HEK293 (cell line): ENCODE measurements at regions not wholly inside any gene's neighbourhood (a gene's known extent, or its start where the extent isn't known, plus 50 kb on each side); places are given as distances from the start of the nearest gene placed in this dataset.

Experiments
- CTCF ChIP-seq: fragments of 450-650 bp; formaldehyde crosslinking; IDR thresholded peaks from 2 replicates; pipeline ENCODE4 v1.5.1; 2016; ENCODE audit warnings: missing biosample characterization, missing genetic modification characterization
- YY1 ChIP-seq: fragments of 450-650 bp; formaldehyde crosslinking; IDR thresholded peaks from 2 replicates; pipeline ENCODE4 v1.5.1; 2018; ENCODE audit warnings: missing biosample characterization, missing genetic modification characterization
- ZBTB21 ChIP-seq: fragments of 450-650 bp; formaldehyde crosslinking; IDR thresholded peaks from 2 replicates; pipeline ENCODE4 v1.5.1; 2017; ENCODE audit warnings: missing biosample characterization, missing genetic modification characterization
- ZIC2 ChIP-seq: fragments of 450-650 bp; formaldehyde crosslinking; IDR thresholded peaks from 2 replicates; pipeline ENCODE4 v1.5.1; 2016; ENCODE audit warnings: missing biosample characterization, missing genetic modification characterization
- ZNF24 ChIP-seq: fragments of 450-650 bp; formaldehyde crosslinking; IDR thresholded peaks from 2 replicates; pipeline ENCODE4 v1.5.1; 2016; ENCODE audit warnings: missing biosample characterization, missing genetic modification characterization
- ZNF660 ChIP-seq: fragments of 450-650 bp; IDR thresholded peaks from 2 replicates; pipeline ENCODE4 v1.5.1; 2018; ENCODE audit warnings: missing biosample characterization, mild to moderate bottlenecking, missing genetic modification characterization
- ZNF791 ChIP-seq: fragments of 450-650 bp; formaldehyde crosslinking; IDR thresholded peaks from 2 replicates; pipeline ENCODE4 v1.5.1; 2016; ENCODE audit warnings: missing biosample characterization, missing genetic modification characterization
- ZSCAN5A ChIP-seq: fragments of 450-650 bp; formaldehyde crosslinking; IDR thresholded peaks from 2 replicates; pipeline ENCODE4 v1.5.1; 2016; ENCODE audit warnings: missing biosample characterization, missing genetic modification characterization
- TF ChIP-seq, protein P1 (sequence below): fragments of 450-650 bp; formaldehyde crosslinking; IDR thresholded peaks from 2 replicates; pipeline ENCODE4 v1.5.1; 2016; ENCODE audit warnings: missing biosample characterization, missing genetic modification characterization

DNA sequence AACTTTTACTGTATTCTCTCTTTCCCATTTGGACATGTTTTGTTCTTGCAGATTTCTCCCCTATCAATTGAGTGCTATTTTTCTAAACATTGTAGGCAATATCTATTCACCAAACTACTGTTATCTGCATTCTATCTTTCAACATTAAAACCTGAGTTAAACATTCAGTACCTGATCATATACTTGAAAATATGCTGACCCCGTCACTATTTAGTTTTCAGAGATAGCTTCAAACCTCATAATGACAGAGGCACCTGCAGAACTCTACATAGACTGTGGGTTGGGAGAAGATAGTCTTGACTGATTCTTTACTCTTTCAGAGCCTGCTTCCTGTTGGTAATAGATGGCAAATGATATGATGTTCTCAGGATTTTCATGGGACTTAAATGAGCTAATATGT, 965.7 kb upstream of the GOT2 start:
- no peak for TF ChIP-seq CTCF (tag by site-specific recombination)
- no peak for TF ChIP-seq ZNF791
- TF ChIP-seq ZNF660: no peak
- no peak for TF ChIP-seq ZBTB21 (tag by site-specific recombination)
- no peak for TF ChIP-seq YY1 (tag by site-specific recombination)
- TF ChIP-seq ZSCAN5A: no peak
- no peak for TF ChIP-seq ZIC2 (tag by site-specific recombination)
- TF ChIP-seq, protein P1, sequence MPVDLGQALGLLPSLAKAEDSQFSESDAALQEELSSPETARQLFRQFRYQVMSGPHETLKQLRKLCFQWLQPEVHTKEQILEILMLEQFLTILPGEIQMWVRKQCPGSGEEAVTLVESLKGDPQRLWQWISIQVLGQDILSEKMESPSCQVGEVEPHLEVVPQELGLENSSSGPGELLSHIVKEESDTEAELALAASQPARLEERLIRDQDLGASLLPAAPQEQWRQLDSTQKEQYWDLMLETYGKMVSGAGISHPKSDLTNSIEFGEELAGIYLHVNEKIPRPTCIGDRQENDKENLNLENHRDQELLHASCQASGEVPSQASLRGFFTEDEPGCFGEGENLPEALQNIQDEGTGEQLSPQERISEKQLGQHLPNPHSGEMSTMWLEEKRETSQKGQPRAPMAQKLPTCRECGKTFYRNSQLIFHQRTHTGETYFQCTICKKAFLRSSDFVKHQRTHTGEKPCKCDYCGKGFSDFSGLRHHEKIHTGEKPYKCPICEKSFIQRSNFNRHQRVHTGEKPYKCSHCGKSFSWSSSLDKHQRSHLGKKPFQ (tag by site-specific recombination): no peak
- no peak for TF ChIP-seq ZNF24
